ENCODE measurements at regions not wholly inside any gene's neighbourhood (a gene's known extent, or its start where the extent isn't known, plus 50 kb on each side); places are given as distances from the start of the nearest gene placed in this dataset.

DNA sequence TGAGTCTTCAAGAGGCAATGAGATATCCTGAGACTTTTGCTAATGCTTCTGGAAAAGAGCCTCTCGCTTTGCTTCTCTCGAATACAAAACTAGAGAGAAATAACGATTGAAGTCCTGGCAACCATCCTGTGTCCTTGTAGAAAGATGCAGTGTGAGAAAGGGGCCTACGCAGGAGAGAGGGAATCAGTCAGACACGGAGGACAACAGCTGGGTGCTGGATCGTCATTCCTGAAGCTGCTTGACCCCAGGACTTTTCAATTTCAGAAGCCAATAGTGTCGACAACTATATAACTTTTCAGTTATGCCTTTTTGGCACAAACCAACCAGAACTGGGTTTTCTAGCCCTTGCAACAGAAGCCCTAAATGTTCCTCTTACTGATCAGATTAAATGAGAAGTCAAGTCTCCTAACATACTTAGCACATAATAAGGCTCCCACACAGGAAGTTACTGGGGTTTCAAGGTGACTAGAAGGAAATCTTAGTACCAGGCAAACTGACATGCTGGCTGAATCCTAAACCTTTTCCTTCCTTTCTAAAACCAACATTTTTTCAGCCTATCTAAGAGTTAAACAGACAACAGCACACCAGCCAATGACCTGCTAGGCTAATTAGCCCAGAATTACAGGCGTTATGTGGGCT, 755.6 kb downstream of the MED13L start:
- no peaks in the 10 kb centered on the region for H3K9me3 ChIP-seq (ENCODE audit: severe bottlenecking)
- no peaks in the 10 kb centered on the region for H3K36me3 ChIP-seq
- H3K27ac ChIP-seq = no peak overlapping the region
- TF ChIP-seq, protein P1, sequence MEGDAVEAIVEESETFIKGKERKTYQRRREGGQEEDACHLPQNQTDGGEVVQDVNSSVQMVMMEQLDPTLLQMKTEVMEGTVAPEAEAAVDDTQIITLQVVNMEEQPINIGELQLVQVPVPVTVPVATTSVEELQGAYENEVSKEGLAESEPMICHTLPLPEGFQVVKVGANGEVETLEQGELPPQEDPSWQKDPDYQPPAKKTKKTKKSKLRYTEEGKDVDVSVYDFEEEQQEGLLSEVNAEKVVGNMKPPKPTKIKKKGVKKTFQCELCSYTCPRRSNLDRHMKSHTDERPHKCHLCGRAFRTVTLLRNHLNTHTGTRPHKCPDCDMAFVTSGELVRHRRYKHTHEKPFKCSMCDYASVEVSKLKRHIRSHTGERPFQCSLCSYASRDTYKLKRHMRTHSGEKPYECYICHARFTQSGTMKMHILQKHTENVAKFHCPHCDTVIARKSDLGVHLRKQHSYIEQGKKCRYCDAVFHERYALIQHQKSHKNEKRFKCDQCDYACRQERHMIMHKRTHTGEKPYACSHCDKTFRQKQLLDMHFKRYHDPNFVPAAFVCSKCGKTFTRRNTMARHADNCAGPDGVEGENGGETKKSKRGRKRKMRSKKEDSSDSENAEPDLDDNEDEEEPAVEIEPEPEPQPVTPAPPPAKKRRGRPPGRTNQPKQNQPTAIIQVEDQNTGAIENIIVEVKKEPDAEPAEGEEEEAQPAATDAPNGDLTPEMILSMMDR (IDR thresholded peaks at IDR 0.05; ENCODE audit: low read depth, low read length) = no peak
- peaks cover 3% of the 10 kb centered on the region for H3K27me3 ChIP-seq (ENCODE audit: insufficient read depth, low read depth, severe bottlenecking)
- no peak for DNase-seq
- no peak overlapping the region for H3K4me3 ChIP-seq (ENCODE audit: low read depth, low read length)

DNA sequence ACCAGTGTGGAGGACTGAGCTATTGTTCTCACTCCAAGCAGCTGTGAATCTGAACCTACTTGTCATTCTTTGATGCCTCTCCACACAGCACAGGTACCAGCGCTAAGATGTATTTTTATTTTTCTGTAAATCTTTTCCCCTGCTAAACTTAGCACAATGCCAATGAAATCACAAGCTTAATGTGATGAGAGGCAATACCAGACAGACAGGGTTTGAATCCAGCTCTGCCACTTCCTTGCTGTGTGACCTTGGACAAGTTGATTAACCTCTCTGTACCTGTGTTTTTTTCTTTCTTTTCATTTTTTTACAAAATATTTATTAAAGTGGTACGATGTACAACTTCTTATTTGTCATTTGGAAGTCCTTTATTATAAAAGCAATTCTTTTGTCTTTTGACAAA, 757.6 kb downstream of the MED13L start:
- DNase-seq = no peak
- Histone ChIP-seq H3K36me3 (no peaks in the 10 kb centered on the region), H3K27ac (no peak overlapping the region), H3K27me3 (ENCODE audit: insufficient read depth, low read depth, severe bottlenecking) (peaks cover 3% of the 10 kb centered on the region), H3K9me3 (ENCODE audit: severe bottlenecking) (no peaks in the 10 kb centered on the region), H3K4me3 (ENCODE audit: low read depth, low read length) (no peak overlapping the region)
- TF ChIP-seq, protein P1 (IDR thresholded peaks at IDR 0.05; ENCODE audit: low read depth, low read length) = no peak

DNA sequence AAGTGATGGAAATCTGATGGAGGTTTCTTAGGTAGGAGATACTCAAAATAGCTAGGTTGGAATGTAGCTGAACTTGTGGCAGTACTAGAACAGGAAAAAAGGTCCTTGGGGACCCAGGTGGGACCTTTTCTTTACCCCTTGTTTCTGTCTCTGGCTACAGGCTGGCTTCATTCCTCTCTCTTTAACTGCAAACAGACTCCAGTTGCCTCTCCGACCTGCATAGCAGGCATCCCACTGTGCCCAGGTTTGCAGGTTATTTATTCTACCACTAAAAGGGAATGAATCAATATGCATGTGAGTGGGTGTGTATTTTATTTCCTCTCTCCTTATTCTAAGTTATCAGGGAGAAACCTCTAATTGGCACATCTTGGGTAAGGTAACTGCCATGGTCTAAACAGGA, 758.1 kb downstream of the MED13L start:
- H3K27me3 ChIP-seq (ENCODE audit: insufficient read depth, low read depth, severe bottlenecking) = peaks cover under 1% of the 10 kb centered on the region
- no peak overlapping the region for H3K27ac ChIP-seq
- no peaks in the 10 kb centered on the region for H3K9me3 ChIP-seq (ENCODE audit: severe bottlenecking)
- DNase-seq = no peak
- TF ChIP-seq, protein P1 (IDR thresholded peaks at IDR 0.05; ENCODE audit: low read depth, low read length) = no peak
- H3K4me3 ChIP-seq (ENCODE audit: low read depth, low read length) = no peak overlapping the region
- H3K36me3 ChIP-seq = no peaks in the 10 kb centered on the region

DNA sequence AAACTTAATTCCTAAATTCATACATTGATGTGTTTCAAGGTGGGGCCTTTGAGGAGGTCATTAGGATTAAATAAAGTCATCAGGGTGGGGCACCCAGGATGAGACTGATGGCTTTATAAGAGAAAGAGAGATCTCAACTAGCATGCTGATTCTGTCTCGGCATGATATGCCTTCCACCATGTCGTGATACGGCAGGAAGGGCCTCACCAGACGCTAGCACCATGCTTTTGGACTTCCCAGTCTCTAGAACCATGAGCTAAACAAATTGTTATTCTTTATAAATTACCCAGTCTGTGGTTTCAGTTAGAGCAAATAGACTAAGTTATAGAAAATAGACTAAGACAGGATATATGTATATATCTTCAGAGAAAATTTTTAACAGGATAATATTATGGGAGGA, 759.6 kb downstream of the MED13L start:
- Histone ChIP-seq H3K27ac (no peak overlapping the region), H3K4me3 (ENCODE audit: low read depth, low read length) (no peak overlapping the region), H3K27me3 (ENCODE audit: insufficient read depth, low read depth, severe bottlenecking) (no peaks in the 10 kb centered on the region), H3K9me3 (ENCODE audit: severe bottlenecking) (no peaks in the 10 kb centered on the region), H3K36me3 (no peaks in the 10 kb centered on the region)
- DNase-seq = no peak
- TF ChIP-seq, protein P1 (IDR thresholded peaks at IDR 0.05; ENCODE audit: low read depth, low read length) = no peak

DNA sequence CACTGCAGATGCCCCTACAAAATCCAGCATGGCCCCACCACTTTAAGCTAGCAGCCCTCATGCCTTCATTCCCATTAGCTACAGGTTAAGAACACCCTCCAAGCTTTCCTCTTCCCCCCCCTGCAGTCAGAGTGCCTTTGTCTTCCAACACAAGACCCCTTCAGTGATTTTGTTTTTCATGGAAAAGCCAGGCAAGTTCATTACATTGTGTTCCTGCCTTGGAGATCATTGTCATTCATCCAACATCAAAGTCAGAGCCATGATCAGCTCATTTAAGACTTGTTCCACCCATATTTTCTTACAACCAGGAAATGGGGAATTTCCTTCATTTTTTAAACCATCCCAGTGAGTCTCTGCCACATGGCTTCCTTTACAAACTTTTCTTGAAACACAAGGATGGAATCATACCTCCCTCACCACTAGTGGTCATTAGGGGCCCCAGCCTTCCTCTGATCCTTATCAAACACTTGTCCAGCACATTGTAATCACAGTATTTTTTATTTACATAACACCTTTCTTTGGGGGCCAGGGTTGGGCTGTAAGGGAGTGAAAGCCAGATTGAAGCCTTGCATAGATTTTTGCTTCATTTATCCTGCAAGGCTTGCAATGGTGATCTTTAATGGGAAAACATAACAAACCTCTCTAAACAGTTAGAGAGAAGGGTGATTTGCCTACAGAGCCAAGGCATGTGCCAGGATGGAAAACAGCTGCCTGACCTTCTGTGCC, 765.3 kb downstream of the MED13L start:
- Histone ChIP-seq H3K27ac (no peak overlapping the region), H3K9me3 (ENCODE audit: severe bottlenecking) (no peaks in the 10 kb centered on the region), H3K27me3 (ENCODE audit: insufficient read depth, low read depth, severe bottlenecking) (no peaks in the 10 kb centered on the region), H3K4me3 (ENCODE audit: low read depth, low read length) (no peak overlapping the region), H3K36me3 (no peaks in the 10 kb centered on the region)
- TF ChIP-seq, protein P1 (IDR thresholded peaks at IDR 0.05; ENCODE audit: low read depth, low read length) = no peak
- no peak for DNase-seq

Data from WERI-Rb-1 (cell line).